Ishikawa (cell line): ENCODE measurements at regions not wholly inside any gene's neighbourhood (a gene's known extent, or its start where the extent isn't known, plus 50 kb on each side); places are given as distances from the start of the nearest gene placed in this dataset.

Source experiments
- CEBPB ChIP-seq: IDR thresholded peaks from 2 replicates; pipeline ENCODE4 v1.6.1; 2012
- CREB1 ChIP-seq: IDR thresholded peaks from 2 replicates; pipeline ENCODE4 v1.6.1; 2012; ENCODE audit warnings: low read depth
- EGR1 ChIP-seq: IDR thresholded peaks from 2 replicates; pipeline ENCODE4 v1.6.1; 2012
- EP300 ChIP-seq: IDR thresholded peaks from 2 replicates; pipeline ENCODE4 v1.6.1; 2012; ENCODE audit warnings: borderline replicate concordance
- FOXM1 ChIP-seq: IDR thresholded peaks from 2 replicates; pipeline ENCODE4 v1.6.1; 2012; ENCODE audit warnings: low read depth, borderline replicate concordance
- NFIC ChIP-seq: IDR thresholded peaks from 2 replicates; pipeline ENCODE4 v1.6.1; 2012
- RAD21 ChIP-seq: IDR thresholded peaks from 2 replicates; pipeline ENCODE4 v1.6.1; 2012; ENCODE audit warnings: low read depth
- TAF1 ChIP-seq: IDR thresholded peaks from 2 replicates; pipeline ENCODE4 v1.6.1; 2012; ENCODE audit warnings: low read depth, mild to moderate bottlenecking
- TEAD4 ChIP-seq: IDR thresholded peaks from 2 replicates; pipeline ENCODE4 v1.6.1; 2012
- USF1 ChIP-seq: IDR thresholded peaks from 2 replicates; pipeline ENCODE4 v1.6.1; 2012
- YY1 ChIP-seq: IDR thresholded peaks from 2 replicates; pipeline ENCODE4 v1.6.1; 2012; ENCODE audit warnings: low read depth
- ZBTB7A ChIP-seq: IDR thresholded peaks from 2 replicates; pipeline ENCODE4 v1.6.1; 2012; ENCODE audit warnings: low read depth
- TF ChIP-seq, protein P1 (sequence below): IDR thresholded peaks from 2 replicates; pipeline ENCODE4 v1.6.1; 2012; ENCODE audit warnings: low read depth, mild to moderate bottlenecking

DNA sequence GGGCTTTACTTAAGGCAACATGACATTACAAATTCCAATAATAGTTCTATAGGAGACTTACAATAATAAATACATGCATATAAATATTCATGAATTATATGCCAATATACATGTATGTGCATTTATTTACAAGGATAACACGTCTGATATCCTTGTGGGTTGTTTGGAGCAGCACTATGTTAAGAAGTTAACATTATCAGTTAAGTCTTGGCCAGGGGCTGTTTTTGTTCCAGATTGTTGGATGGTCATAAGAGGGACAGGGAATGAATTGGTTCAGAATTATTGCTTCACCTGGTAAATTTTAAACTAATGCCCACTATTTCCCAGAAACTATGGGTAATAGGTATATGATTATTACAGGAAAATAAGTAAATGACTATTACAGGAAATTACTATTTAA is 81.3 kb upstream of the MMS22L start:
- TF ChIP-seq CEBPB (no peak), FOXM1 (no peak), EP300 (no peak), RAD21 (no peak), TAF1 (no peak), EGR1 (no peak), ZBTB7A (no peak), YY1 (no peak), CREB1 (no peak), NFIC (no peak), TEAD4 (no peak), USF1 (no peak)
- TF ChIP-seq, protein P1, sequence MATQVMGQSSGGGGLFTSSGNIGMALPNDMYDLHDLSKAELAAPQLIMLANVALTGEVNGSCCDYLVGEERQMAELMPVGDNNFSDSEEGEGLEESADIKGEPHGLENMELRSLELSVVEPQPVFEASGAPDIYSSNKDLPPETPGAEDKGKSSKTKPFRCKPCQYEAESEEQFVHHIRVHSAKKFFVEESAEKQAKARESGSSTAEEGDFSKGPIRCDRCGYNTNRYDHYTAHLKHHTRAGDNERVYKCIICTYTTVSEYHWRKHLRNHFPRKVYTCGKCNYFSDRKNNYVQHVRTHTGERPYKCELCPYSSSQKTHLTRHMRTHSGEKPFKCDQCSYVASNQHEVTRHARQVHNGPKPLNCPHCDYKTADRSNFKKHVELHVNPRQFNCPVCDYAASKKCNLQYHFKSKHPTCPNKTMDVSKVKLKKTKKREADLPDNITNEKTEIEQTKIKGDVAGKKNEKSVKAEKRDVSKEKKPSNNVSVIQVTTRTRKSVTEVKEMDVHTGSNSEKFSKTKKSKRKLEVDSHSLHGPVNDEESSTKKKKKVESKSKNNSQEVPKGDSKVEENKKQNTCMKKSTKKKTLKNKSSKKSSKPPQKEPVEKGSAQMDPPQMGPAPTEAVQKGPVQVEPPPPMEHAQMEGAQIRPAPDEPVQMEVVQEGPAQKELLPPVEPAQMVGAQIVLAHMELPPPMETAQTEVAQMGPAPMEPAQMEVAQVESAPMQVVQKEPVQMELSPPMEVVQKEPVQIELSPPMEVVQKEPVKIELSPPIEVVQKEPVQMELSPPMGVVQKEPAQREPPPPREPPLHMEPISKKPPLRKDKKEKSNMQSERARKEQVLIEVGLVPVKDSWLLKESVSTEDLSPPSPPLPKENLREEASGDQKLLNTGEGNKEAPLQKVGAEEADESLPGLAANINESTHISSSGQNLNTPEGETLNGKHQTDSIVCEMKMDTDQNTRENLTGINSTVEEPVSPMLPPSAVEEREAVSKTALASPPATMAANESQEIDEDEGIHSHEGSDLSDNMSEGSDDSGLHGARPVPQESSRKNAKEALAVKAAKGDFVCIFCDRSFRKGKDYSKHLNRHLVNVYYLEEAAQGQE = no peak
